OCI-LY3 (cell line): ENCODE measurements at regions not wholly inside any gene's neighbourhood (a gene's known extent, or its start where the extent isn't known, plus 50 kb on each side); places are given as distances from the start of the nearest gene placed in this dataset.
"Not testable (repeated sequence)": the region's sequence is repeated elsewhere in the genome, so short reads cannot be mapped to it uniquely, and the experiment has no call there.

Experiments
- H2AFZ ChIP-seq: fragments of 200-600, 300-600 bp; shearing (Covaris generic); 2 replicates; pipeline ENCODE4 v1.6.0; 2014; ENCODE audit warnings: antibody characterized with exemption, low read depth, low read length
- H3K27ac ChIP-seq: fragments of 200-600, 300-600 bp; sonication (generic); 2 replicates; pipeline ENCODE4 v1.5.1; 2014; ENCODE audit warnings: mild to moderate bottlenecking, low read length, moderate library complexity, mixed read lengths
- H3K27me3 ChIP-seq: fragments of 200-600, 300-600 bp; sonication (generic); 2 replicates; pipeline ENCODE4 v1.6.1; 2014; ENCODE audit warnings: low read depth, low read length, mixed read lengths
- H3K36me3 ChIP-seq: fragments of 200-600, 300-600 bp; sonication (generic); replicated peaks from 2 replicates; pipeline ENCODE3; 2014; ENCODE audit warnings: low read depth, low read length, mixed read lengths
- H3K4me1 ChIP-seq: fragments of 300-600, 200-600 bp; sonication (generic); 2 replicates; pipeline ENCODE4 v1.6.1; 2014; ENCODE audit warnings: low read length, mixed read lengths
- H3K4me2 ChIP-seq: fragments of 200-600, 300-600 bp; sonication (generic); 2 replicates; pipeline ENCODE4 v1.6.1; 2014; ENCODE audit warnings: low read length, mixed read lengths
- H3K4me3 ChIP-seq: fragments of 300-600, 200-600 bp; sonication (generic); 2 replicates; pipeline ENCODE4 v1.5.1; 2014; ENCODE audit warnings: antibody characterized with exemption, mild to moderate bottlenecking, low read length, moderate library complexity
- H3K79me2 ChIP-seq: fragments of 300-600, 200-600 bp; shearing (Covaris generic); 2 replicates; pipeline ENCODE4 v1.6.1; 2014; ENCODE audit warnings: mild to moderate bottlenecking, low read length, mixed read lengths
- H3K9ac ChIP-seq: fragments of 300-600, 200-600 bp; shearing (Covaris generic); 2 replicates; pipeline ENCODE4 v1.6.0; 2014; ENCODE audit warnings: mild to moderate bottlenecking, low read length, moderate library complexity
- H3K9me3 ChIP-seq: fragments of 200-600, 300-600 bp; shearing (Covaris generic); 2 replicates; pipeline ENCODE4 v1.6.1; 2014; ENCODE audit warnings: low read length, mixed read lengths; ENCODE audit not compliant: insufficient read depth
- H4K20me1 ChIP-seq: fragments of 200-600, 300-600 bp; sonication (generic); 2 replicates; pipeline ENCODE4 v1.6.1; 2016; ENCODE audit warnings: low read length, mixed read lengths; ENCODE audit not compliant: insufficient read depth
- EZH2phosphoT487 ChIP-seq: fragments of 200-600 bp; shearing (Covaris generic); IDR thresholded peaks from 2 replicates; pipeline ENCODE4 v1.6.1; 2018; ENCODE audit warnings: antibody characterized with exemption, mixed run types, low read depth
- TF ChIP-seq, protein P1 (sequence below): fragments of 200-600, 300-600 bp; sonication (generic); IDR thresholded peaks from 2 replicates; pipeline ENCODE4 v1.5.1; 2014; ENCODE audit warnings: antibody characterized with exemption, low read length, low read depth

DNA sequence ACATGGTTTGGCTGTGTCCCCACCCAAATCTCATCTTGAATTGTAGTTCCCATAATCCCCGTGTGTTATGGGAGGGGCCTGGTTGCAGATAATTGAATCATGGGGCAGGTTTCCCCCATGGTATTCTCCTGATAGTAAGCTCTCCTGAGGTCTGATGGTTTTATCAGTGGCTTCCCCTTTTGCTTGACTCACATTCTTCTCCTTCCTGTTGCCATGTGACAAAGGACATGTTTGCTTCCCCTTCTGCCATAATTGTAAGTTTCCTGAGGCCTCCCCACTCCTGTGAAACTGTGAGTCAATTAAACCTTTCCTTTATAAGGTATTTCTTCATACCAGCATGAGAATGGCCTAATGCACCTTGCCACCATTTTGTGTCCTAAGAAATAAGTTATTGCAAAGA is 415.0 kb downstream of the COL11A1 start:
- TF ChIP-seq, protein P1, sequence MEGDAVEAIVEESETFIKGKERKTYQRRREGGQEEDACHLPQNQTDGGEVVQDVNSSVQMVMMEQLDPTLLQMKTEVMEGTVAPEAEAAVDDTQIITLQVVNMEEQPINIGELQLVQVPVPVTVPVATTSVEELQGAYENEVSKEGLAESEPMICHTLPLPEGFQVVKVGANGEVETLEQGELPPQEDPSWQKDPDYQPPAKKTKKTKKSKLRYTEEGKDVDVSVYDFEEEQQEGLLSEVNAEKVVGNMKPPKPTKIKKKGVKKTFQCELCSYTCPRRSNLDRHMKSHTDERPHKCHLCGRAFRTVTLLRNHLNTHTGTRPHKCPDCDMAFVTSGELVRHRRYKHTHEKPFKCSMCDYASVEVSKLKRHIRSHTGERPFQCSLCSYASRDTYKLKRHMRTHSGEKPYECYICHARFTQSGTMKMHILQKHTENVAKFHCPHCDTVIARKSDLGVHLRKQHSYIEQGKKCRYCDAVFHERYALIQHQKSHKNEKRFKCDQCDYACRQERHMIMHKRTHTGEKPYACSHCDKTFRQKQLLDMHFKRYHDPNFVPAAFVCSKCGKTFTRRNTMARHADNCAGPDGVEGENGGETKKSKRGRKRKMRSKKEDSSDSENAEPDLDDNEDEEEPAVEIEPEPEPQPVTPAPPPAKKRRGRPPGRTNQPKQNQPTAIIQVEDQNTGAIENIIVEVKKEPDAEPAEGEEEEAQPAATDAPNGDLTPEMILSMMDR = no peak
- no peak for TF ChIP-seq EZH2phosphoT487

DNA sequence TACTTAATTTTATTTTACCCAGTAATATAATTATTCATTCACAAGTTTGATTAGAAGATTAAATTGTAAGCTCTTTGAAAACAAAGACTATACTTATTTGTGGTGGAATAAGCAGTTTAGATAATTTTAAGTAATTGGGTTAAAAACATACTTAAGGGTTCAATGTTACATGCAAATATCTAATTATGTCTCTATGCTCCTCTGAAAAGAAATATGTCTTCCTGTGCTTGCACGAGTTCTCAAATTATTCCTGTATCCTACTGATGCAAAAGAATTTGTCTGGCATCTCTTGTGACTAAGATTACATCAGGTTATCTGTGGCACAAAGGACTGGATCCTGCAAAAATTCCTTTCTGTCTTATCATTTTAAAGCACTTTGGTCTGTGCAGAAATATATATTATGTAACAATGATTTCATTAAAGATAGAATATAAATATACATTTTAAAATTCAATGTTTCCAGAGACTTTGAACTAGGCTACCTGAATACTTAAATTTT is 416.7 kb downstream of the COL11A1 start:
- H3K4me3 ChIP-seq = no peak overlapping the region
- no peaks in the 10 kb centered on the region for H3K36me3 ChIP-seq
- H4K20me1 ChIP-seq = no peaks in the 10 kb centered on the region
- H3K4me2 ChIP-seq = no peak overlapping the region
- H3K9me3 ChIP-seq = no peaks in the 10 kb centered on the region
- no peaks in the 10 kb centered on the region for H3K4me1 ChIP-seq
- H3K9ac ChIP-seq = no peak overlapping the region
- H3K27ac ChIP-seq = no peak overlapping the region
- no peak for TF ChIP-seq EZH2phosphoT487
- TF ChIP-seq, protein P1 = no peak
- H3K27me3 ChIP-seq = no peaks in the 10 kb centered on the region
- H2AFZ ChIP-seq = no peak overlapping the region
- no peaks in the 10 kb centered on the region for H3K79me2 ChIP-seq

More for the DNA sequence above, 415.0 kb downstream of the COL11A1 start:
- Histone ChIP-seq H3K9me3 (no peaks in the 10 kb centered on the region), H3K79me2 (no peaks in the 10 kb centered on the region), H3K9ac (no peak overlapping the region), H3K4me1 (no peaks in the 10 kb centered on the region), H2AFZ (no peak overlapping the region), H3K4me3 (no peak overlapping the region), H4K20me1 (no peaks in the 10 kb centered on the region), H3K27me3 (no peaks in the 10 kb centered on the region), H3K4me2 (no peak overlapping the region), H3K36me3 (no peaks in the 10 kb centered on the region), H3K27ac (no peak overlapping the region)

DNA sequence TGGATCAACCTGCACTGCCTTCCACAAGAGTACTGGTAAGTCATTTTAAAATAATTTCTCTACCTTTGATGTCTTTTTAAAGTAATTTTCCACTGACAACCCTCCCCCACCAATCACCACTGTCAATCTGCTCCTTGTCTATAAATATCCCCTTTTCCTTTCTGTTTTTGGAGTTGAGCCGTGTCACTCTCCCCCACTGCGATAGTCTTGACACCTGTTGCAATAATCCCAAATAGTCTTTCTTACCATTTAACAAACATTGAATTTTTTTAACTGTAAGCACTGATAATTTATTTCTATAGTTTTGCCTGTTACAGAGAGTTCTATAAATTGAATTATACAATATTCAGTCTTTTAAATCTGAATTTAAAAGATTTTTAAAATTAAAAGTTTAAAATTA is 420.9 kb downstream of the COL11A1 start:
- peaks cover 13% of the 10 kb centered on the region for H3K4me1 ChIP-seq
- H3K36me3 ChIP-seq = no peaks in the 10 kb centered on the region
- no peaks in the 10 kb centered on the region for H3K9me3 ChIP-seq
- H4K20me1 ChIP-seq = no peaks in the 10 kb centered on the region
- H3K9ac ChIP-seq = no peak overlapping the region
- H2AFZ ChIP-seq = no peak overlapping the region
- no peaks in the 10 kb centered on the region for H3K27me3 ChIP-seq
- H3K27ac ChIP-seq = no peak overlapping the region
- no peaks in the 10 kb centered on the region for H3K79me2 ChIP-seq
- no peak overlapping the region for H3K4me3 ChIP-seq
- no peak overlapping the region for H3K4me2 ChIP-seq
- no peak for TF ChIP-seq EZH2phosphoT487
- TF ChIP-seq, protein P1 = no peak

DNA sequence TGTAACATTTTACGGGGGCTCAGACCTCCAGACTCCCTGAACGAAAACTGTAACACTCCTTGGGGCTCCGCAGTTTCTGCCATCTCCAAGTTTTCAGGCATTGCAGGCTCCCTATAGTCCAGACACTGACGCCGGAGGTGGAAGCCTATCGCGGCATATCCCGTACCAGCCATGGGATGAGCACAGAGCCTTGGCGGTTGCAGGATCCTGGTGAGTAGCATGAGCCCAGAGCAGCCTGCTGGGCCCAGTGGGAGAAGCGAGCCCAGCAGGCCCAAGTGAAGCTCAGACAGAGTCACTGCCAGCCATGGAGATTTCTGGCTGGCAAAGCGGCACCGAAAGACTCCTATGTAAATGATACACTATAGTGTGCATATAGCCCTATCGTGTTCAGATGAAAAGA is 446.8 kb downstream of the COL11A1 start:
- Histone ChIP-seq H3K4me1 (no peaks in the 10 kb centered on the region), H3K9ac (no peak overlapping the region), H3K9me3 (no peaks in the 10 kb centered on the region), H3K36me3 (no peaks in the 10 kb centered on the region), H2AFZ (no peak overlapping the region), H3K27ac (no peak overlapping the region), H3K4me2 (no peak overlapping the region), H3K79me2 (no peaks in the 10 kb centered on the region), H3K4me3 (no peak overlapping the region), H3K27me3 (no peaks in the 10 kb centered on the region), H4K20me1 (no peaks in the 10 kb centered on the region)
- no peak for TF ChIP-seq EZH2phosphoT487
- TF ChIP-seq, protein P1 = no peak

DNA sequence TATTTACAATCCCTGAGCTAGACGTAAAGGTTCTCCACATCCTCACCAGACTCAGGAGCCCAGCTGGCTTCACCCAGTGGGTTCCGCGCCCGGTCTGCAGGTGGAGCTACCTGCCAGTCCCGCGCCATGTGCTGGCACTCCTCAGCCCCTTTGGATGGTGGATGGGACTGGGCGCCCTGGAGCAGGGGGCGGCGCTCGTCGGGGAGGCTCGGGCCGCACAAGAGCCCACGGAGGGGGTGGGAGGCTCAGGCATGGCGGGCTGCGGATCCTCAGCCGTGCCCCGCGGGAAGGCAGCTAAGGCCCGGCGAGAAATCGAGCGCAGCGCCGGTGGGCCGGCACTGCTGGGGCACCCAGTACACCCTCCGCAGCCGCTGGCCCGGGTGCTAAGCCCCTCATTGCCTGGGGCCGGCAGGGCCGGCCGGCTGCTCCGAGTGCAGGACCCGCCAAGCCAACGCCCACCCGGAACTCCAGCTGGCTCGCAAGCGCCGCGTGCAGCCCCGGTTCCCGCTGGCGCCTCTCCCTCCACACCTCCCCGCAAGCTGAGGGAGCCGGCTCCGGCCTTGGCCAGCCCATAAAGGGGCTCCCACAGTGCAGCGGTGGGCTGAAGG is 448.3 kb downstream of the COL11A1 start:
- H3K27me3 ChIP-seq, H3K9ac ChIP-seq, H3K27ac ChIP-seq, H3K36me3 ChIP-seq, H3K4me3 ChIP-seq, H3K4me2 ChIP-seq, H4K20me1 ChIP-seq, H3K4me1 ChIP-seq, H3K9me3 ChIP-seq, H3K79me2 ChIP-seq, H2AFZ ChIP-seq: not testable (repeated sequence)
